Progenitor cell of endocrine pancreas (in vitro differentiated cells): ENCODE measurements at regions not wholly inside any gene's neighbourhood (a gene's known extent, or its start where the extent isn't known, plus 50 kb on each side); places are given as distances from the start of the nearest gene placed in this dataset.

Experiments used
- DNase-seq: peaks from one replicate; pipeline ENCODE4 v3.0.0; 2021; ENCODE audit warnings: low spot score; ENCODE audit not compliant: unreplicated experiment
- H3K27ac Mint-ChIP-seq: 2 replicates; pipeline ENCODE4 v1.8.0; 2021; ENCODE audit warnings: mild to moderate bottlenecking, moderate library complexity, mixed read lengths
- H3K27me3 Mint-ChIP-seq: 2 replicates; pipeline ENCODE4 v1.8.0; 2021; ENCODE audit warnings: mixed read lengths
- H3K36me3 Mint-ChIP-seq: 2 replicates; pipeline ENCODE4 v1.8.0; 2022; ENCODE audit warnings: mixed read lengths; ENCODE audit not compliant: insufficient read depth
- H3K4me1 Mint-ChIP-seq: 2 replicates; pipeline ENCODE4 v1.8.0; 2021; ENCODE audit warnings: low read depth, mixed read lengths
- H3K4me3 Mint-ChIP-seq: 2 replicates; pipeline ENCODE4 v1.8.0; 2021; ENCODE audit warnings: low read depth, mild to moderate bottlenecking, moderate library complexity, mixed read lengths
- H3K9me3 Mint-ChIP-seq: 2 replicates; pipeline ENCODE4 v1.8.0; 2021; ENCODE audit warnings: low read depth, mixed read lengths
- TF ChIP-seq, protein P1 (sequence below): fragments of 200-600 bp; sonication (generic); IDR thresholded peaks from one replicate; pipeline ENCODE4 v1.5.0; 2021; ENCODE audit warnings: antibody characterized with exemption, mild to moderate bottlenecking; ENCODE audit not compliant: unreplicated experiment

DNA sequence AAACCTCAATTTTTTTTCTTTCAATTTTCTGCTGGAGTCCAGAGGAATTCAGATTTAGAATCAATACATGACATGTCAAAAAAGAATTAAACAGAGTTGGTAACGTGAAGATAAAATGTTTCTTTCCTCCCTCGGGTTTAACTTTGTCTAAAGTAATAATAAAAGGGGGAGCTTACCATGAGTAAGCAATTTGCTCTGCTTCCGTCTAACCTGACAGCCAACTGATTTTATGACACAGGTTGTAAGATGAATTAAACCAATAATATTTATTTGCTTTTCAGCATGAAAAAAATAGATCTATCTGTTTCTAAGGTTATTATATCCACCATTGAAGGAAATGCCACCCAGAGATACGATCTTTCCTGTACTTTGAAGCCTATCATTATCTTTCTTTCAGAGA lies 352.6 kb downstream of the OSTF1 start:
- peaks cover 10% of the 10 kb centered on the region for H3K9me3 Mint-ChIP-seq
- no peak overlapping the region for H3K27ac Mint-ChIP-seq
- TF ChIP-seq, protein P1, sequence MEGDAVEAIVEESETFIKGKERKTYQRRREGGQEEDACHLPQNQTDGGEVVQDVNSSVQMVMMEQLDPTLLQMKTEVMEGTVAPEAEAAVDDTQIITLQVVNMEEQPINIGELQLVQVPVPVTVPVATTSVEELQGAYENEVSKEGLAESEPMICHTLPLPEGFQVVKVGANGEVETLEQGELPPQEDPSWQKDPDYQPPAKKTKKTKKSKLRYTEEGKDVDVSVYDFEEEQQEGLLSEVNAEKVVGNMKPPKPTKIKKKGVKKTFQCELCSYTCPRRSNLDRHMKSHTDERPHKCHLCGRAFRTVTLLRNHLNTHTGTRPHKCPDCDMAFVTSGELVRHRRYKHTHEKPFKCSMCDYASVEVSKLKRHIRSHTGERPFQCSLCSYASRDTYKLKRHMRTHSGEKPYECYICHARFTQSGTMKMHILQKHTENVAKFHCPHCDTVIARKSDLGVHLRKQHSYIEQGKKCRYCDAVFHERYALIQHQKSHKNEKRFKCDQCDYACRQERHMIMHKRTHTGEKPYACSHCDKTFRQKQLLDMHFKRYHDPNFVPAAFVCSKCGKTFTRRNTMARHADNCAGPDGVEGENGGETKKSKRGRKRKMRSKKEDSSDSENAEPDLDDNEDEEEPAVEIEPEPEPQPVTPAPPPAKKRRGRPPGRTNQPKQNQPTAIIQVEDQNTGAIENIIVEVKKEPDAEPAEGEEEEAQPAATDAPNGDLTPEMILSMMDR, result no peak
- no peak overlapping the region for H3K4me3 Mint-ChIP-seq
- H3K27me3 Mint-ChIP-seq, result peaks cover 4% of the 10 kb centered on the region
- no peak for DNase-seq
- peaks cover 10% of the 10 kb centered on the region for H3K4me1 Mint-ChIP-seq
- no peaks in the 10 kb centered on the region for H3K36me3 Mint-ChIP-seq

DNA sequence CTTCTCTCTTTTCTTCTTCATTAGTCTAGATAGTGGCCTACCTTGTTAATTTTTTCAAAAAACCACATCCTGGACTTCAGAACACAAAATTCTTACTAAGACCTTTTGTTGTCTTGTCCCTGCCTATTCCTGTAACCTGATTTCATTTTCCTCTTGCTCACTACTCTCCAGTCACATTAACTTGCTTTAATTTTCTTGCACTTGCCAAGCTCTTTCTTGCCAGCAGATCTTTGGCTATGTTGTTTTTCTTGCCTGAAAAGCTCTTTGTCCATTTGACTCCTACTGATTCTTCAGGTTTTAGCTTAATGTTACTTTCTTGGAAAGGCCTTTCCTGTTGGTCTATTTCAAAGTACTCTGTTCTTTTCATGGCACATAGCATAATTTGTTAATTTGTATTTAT lies 356.8 kb downstream of the OSTF1 start:
- H3K9me3 Mint-ChIP-seq, result peaks cover 10% of the 10 kb centered on the region
- no peak overlapping the region for H3K27ac Mint-ChIP-seq
- peaks cover under 1% of the 10 kb centered on the region for H3K27me3 Mint-ChIP-seq
- no peak for DNase-seq
- peaks cover 9% of the 10 kb centered on the region for H3K4me1 Mint-ChIP-seq
- H3K4me3 Mint-ChIP-seq, result no peak overlapping the region
- TF ChIP-seq, protein P1, result no peak
- no peaks in the 10 kb centered on the region for H3K36me3 Mint-ChIP-seq

DNA sequence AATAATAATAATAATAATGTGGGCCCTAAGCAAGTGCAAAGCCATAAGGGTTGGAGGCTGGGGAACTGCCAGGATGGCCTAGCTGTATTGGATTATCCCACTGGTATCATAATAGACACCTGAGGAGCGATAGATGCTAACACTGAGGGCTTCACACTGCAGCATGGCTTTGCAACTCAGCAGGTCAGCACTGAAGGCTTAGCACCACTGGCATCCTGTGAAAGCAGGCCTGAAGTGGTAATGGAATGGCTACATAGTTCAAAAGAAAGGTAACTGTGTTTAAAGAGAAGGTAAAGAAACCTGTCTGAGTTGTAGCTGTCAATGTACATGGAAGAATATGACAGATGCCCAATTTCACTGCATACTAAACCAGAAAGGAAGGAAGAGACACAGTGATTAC lies 359.0 kb downstream of the OSTF1 start:
- no peak for DNase-seq
- H3K27me3 Mint-ChIP-seq, result peaks cover 6% of the 10 kb centered on the region
- H3K9me3 Mint-ChIP-seq, result peaks cover 10% of the 10 kb centered on the region
- no peak overlapping the region for H3K4me3 Mint-ChIP-seq
- no peak overlapping the region for H3K27ac Mint-ChIP-seq
- no peaks in the 10 kb centered on the region for H3K4me1 Mint-ChIP-seq
- H3K36me3 Mint-ChIP-seq, result no peaks in the 10 kb centered on the region
- TF ChIP-seq, protein P1, result no peak

DNA sequence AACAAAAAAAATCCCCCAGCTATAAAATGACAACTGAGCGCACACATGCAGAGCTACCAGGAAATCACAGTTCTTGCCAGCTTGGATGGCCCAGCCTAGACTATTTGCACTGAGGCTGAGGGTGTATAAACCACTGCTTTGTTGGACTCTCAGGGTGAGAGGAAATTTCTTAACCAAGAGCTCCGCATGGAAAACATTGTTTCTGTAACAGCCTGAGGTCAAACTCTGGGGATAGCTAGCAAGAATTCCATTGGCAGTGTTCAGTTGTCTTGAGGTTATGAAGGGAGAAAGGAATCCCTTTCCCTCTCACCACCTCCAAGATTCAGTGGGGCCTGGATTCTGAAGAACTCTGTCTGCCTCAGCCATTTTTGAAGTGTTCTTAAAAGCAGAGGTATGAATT lies 360.0 kb downstream of the OSTF1 start:
- Mint-ChIP-seq H3K9me3 (peaks cover 6% of the 10 kb centered on the region), H3K27ac (no peak overlapping the region), H3K4me3 (no peak overlapping the region), H3K36me3 (no peaks in the 10 kb centered on the region), H3K4me1 (no peaks in the 10 kb centered on the region), H3K27me3 (peaks cover 6% of the 10 kb centered on the region)
- no peak for DNase-seq
- TF ChIP-seq, protein P1, result no peak

DNA sequence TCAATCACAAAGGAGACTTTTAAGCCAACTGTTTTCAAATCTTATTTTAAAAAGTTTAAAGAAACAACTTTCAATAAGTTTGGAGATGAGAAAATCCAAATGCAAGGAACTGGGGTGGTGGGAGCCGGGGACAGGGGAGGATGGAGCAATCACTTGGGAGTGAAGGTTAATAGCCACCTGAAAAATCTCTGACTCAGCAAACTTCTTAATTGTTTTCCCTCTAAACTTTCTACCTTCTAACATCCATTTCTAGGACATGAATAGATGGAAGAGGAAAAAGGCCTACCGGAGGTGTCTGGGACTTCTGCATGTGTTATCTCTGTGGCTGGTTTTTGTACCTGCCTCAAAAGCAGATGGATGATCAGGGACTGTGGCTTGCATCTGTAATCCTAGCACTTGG lies 360.6 kb downstream of the OSTF1 start:
- peaks cover 9% of the 10 kb centered on the region for H3K27me3 Mint-ChIP-seq
- no peak overlapping the region for H3K4me3 Mint-ChIP-seq
- H3K4me1 Mint-ChIP-seq, result no peaks in the 10 kb centered on the region
- TF ChIP-seq, protein P1, result no peak
- no peaks in the 10 kb centered on the region for H3K36me3 Mint-ChIP-seq
- peaks cover 4% of the 10 kb centered on the region for H3K9me3 Mint-ChIP-seq
- H3K27ac Mint-ChIP-seq, result no peak overlapping the region
- DNase-seq, result no peak

DNA sequence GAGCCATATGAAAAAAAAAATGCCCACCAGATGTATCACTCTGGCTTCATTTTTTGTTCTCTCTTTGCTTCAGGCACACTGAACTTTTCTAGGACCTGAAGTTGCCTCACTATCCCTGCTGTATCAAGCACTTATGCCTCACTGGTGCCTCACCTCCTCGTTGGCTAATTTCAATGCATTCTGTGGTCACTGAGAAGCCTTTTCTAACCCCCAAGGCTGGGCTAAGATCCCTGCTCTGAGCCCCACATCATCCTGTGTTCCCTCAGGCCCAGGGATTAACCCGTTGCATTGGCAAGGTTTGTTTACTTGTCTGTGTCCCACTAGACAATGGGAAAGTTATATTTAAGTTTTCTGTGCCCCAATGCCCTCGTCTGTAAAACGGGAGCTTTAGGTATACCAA lies 362.7 kb downstream of the OSTF1 start:
- H3K27ac Mint-ChIP-seq, result no peak overlapping the region
- no peaks in the 10 kb centered on the region for H3K9me3 Mint-ChIP-seq
- peaks cover 9% of the 10 kb centered on the region for H3K27me3 Mint-ChIP-seq
- H3K4me1 Mint-ChIP-seq, result no peaks in the 10 kb centered on the region
- H3K4me3 Mint-ChIP-seq, result no peak overlapping the region
- DNase-seq, result no peak
- TF ChIP-seq, protein P1, result no peak
- no peaks in the 10 kb centered on the region for H3K36me3 Mint-ChIP-seq
